Esophagus muscularis mucosa (tissue), 4 donors: ENCODE measurements at regions not wholly inside any gene's neighbourhood (a gene's known extent, or its start where the extent isn't known, plus 50 kb on each side); places are given as distances from the start of the nearest gene placed in this dataset.

Experiments used
- DNase-seq: peaks from one replicate; pipeline ENCODE4 v3.0.0-alpha.2; 2017; ENCODE audit errors: extremely low spot score
- H3K27ac ChIP-seq, 4 donors: fragments of 200-600 bp; sonication (generic); replicated peaks in 1 of 4; 1 replicate in 3 of 4; 2 replicates in 1 of 4; pipeline ENCODE4 v1.5.1; 2016 to 2019; ENCODE audit warnings: mild to moderate bottlenecking in 1 of 4
- H3K27me3 ChIP-seq, 4 donors: fragments of 200-600 bp; sonication (generic); one replicate each; pipeline versions ENCODE4 v1.5.1 to v1.6.0; 2016 to 2019
- H3K36me3 ChIP-seq, 4 donors: fragments of 200-600 bp; sonication (generic); one replicate each; pipeline ENCODE4 v1.5.1; 2016 to 2019
- H3K4me1 ChIP-seq, 4 donors: fragments of 200-600 bp; sonication (generic); one replicate each; pipeline ENCODE4 v1.5.1; 2016 to 2019
- H3K4me3 ChIP-seq, 4 donors: fragments of 200-600 bp; sonication (generic); 1 replicate in 2 of 4; 2 replicates in 2 of 4; pipeline ENCODE4 v1.5.1; 2016 to 2019; ENCODE audit warnings: mild to moderate bottlenecking in 4 of 4, moderate library complexity in 1 of 4
- H3K9me3 ChIP-seq, 4 donors: fragments of 200-600 bp; sonication (generic); 1 replicate in 3 of 4; 2 replicates in 1 of 4; pipeline ENCODE4 v1.5.1; 2016 to 2019
- CTCF ChIP-seq, 3 experiments: fragments of 200-600 bp in 2 of 3; fragments of 450-650 bp in 1 of 3; sonication (generic) in 2 of 3; IDR thresholded peaks; one replicate each; pipeline ENCODE4 v1.5.1; 2017 to 2019; ENCODE audit warnings: antibody characterized with exemption in 3 of 3, mild to moderate bottlenecking in 2 of 3, moderate library complexity in 1 of 3
- EP300 ChIP-seq: sonication (generic); formaldehyde crosslinking; IDR thresholded peaks from one replicate; pipeline ENCODE4 v1.6.1; 2017; ENCODE audit warnings: antibody characterized with exemption
- POLR2A ChIP-seq: fragments of 450-650 bp; IDR thresholded peaks from one replicate; pipeline ENCODE4 v1.6.1; 2017; ENCODE audit warnings: antibody characterized with exemption, moderate library complexity, mild to moderate bottlenecking, low read depth
- POLR2AphosphoS5 ChIP-seq, 2 donors: sonication (generic); formaldehyde crosslinking; IDR thresholded peaks; one replicate each; pipeline ENCODE4 v1.6.1; 2017; ENCODE audit warnings: antibody characterized with exemption in 2 of 2
- WGBS: methylation state at CpG from one replicate; pipeline ENCODE4 v1.1.5; 2018; 5-methylcytosine and 5-hydroxymethylcytosine counted together
- intact Hi-C: fragments of 100-400 bp; cut with DNase I; formaldehyde crosslinking; loops from one replicate; pipeline ENCODE4 v1.15.1; 2023

- Histone ChIP-seq H3K4me1 (no peaks in the 10 kb centered on the region), H3K27me3 (no peaks in the 10 kb centered on the region), H3K9me3 (no peaks in the 10 kb centered on the region), H3K27ac (no peak overlapping the region), H3K4me3 (no peak overlapping the region), H3K36me3 (no peaks in the 10 kb centered on the region)
- 78% methylated on average over 1 of the region's 1 CpG for WGBS
- intact Hi-C loops = no loop called here
- no peak for DNase-seq
- TF ChIP-seq CTCF (IDR thresholded peaks at IDR 0.05) = no peak
- no peak for TF ChIP-seq POLR2AphosphoS5 (IDR thresholded peaks at IDR 0.05)
- no peak for TF ChIP-seq EP300
- no peak for TF ChIP-seq POLR2A
Observed at GRCh38 chr3:152973575-152973974, 138.6 kb downstream of the P2RY1 start.

DNA sequence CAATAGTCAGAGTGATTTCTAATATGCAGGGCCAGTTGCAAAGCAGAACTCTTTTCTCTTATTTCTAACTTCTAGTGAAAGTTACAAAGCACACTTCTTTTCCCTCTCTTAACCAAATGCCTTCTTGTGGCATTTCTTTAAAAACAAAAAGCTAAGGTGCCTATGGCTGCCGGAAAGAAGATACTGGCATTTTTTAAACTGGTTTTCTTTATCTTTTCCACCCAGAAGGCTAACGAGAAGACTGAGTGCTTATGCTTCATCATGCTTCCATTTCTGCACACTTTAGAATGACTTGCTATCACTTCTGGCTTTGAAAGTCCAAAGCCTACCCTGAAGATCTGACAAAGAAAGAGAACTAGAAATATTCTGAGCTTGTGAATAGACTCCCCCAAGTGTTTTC is 141.3 kb downstream of the P2RY1 start:
- intact Hi-C loops = no loop called here
- WGBS = 77% methylated on average over 2 of the region's 2 CpGs
- TF ChIP-seq EP300 (no peak), CTCF (IDR thresholded peaks at IDR 0.05) (no peak), POLR2A (no peak), POLR2AphosphoS5 (IDR thresholded peaks at IDR 0.05) (no peak)
- no peak overlapping the region for H3K4me3 ChIP-seq
- H3K36me3 ChIP-seq = no peaks in the 10 kb centered on the region
- H3K27ac ChIP-seq = no peak overlapping the region
- H3K27me3 ChIP-seq = no peaks in the 10 kb centered on the region
- no peaks in the 10 kb centered on the region for H3K4me1 ChIP-seq
- DNase-seq = no peak
- no peaks in the 10 kb centered on the region for H3K9me3 ChIP-seq

DNA sequence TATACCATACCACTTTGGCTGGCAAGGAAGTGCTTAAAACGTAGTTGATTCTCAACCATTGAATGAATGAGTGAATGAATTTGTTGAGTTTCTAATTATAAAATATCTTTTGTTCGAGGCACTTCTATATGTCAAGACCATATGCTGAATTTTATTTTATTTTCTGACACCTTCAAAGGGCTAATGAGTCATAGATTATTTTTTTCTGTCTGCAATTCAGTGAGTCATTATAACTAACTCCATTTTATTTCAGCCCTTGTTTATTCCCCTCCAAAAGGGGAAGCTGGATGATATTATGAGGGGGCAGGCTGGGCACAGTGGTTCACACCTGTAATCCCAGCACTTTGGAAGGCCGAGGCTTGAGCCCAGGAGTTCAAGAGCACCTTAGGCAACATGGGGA is 142.4 kb downstream of the P2RY1 start:
- H3K4me3 ChIP-seq = no peak overlapping the region
- intact Hi-C loops = no loop called here
- H3K27me3 ChIP-seq = no peaks in the 10 kb centered on the region
- DNase-seq = no peak
- WGBS = 71% methylated on average over 3 of the region's 3 CpGs
- no peak overlapping the region for H3K27ac ChIP-seq
- H3K4me1 ChIP-seq = no peaks in the 10 kb centered on the region
- TF ChIP-seq POLR2A (no peak), POLR2AphosphoS5 (IDR thresholded peaks at IDR 0.05) (no peak)
- no peaks in the 10 kb centered on the region for H3K9me3 ChIP-seq
- H3K36me3 ChIP-seq = no peaks in the 10 kb centered on the region

GRCh38 chr3:152978152-152978551 is 143.2 kb downstream of the P2RY1 start:
- intact Hi-C loops = no loop called here
- Histone ChIP-seq H3K4me1 (no peaks in the 10 kb centered on the region), H3K36me3 (no peaks in the 10 kb centered on the region), H3K27ac (no peak overlapping the region), H3K4me3 (no peak overlapping the region), H3K9me3 (no peaks in the 10 kb centered on the region), H3K27me3 (no peaks in the 10 kb centered on the region)
- 75% methylated on average over 1 of the region's 1 CpG for WGBS
- TF ChIP-seq POLR2AphosphoS5 (IDR thresholded peaks at IDR 0.05) = no peak
- no peak for TF ChIP-seq POLR2A
- TF ChIP-seq EP300 = no peak
- no peak for TF ChIP-seq CTCF (IDR thresholded peaks at IDR 0.05)
- DNase-seq = no peak

DNA sequence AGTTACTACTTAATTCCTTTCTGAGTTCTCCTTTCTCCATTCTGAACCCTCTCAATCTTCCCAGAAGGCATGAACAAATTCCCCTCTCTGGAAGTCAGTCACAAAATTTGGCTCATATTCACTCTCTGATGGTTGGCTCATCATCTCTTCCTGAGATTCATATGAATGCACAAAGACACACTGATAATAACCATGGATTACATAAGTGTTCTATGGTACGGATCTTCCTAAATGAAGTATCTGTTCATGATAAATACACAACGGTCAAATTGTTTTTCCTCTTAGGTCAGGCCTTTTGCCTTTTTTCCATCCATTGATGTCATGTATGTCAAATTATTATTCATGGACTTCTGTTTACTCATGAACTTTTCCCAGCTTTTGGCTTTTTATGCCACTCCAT is 162.6 kb downstream of the P2RY1 start:
- Histone ChIP-seq H3K4me1 (no peaks in the 10 kb centered on the region), H3K9me3 (no peaks in the 10 kb centered on the region), H3K27me3 (no peaks in the 10 kb centered on the region), H3K36me3 (no peaks in the 10 kb centered on the region), H3K4me3 (no peak overlapping the region), H3K27ac (no peak overlapping the region)
- 92% methylated on average over 2 of the region's 2 CpGs for WGBS
- TF ChIP-seq CTCF (IDR thresholded peaks at IDR 0.05) (no peak), POLR2A (no peak), POLR2AphosphoS5 (IDR thresholded peaks at IDR 0.05) (no peak)
- no peak for DNase-seq
- intact Hi-C loops = no loop called here
